K562 (cell line): ENCODE measurements at regions not wholly inside any gene's neighbourhood (a gene's known extent, or its start where the extent isn't known, plus 50 kb on each side); places are given as distances from the start of the nearest gene placed in this dataset.

ENCODE experiments used
- ATAC-seq: fragments of 200-7000 bp; cut with Tn5 transposase; 3 replicates; pipeline ENCODE4 v1.9.1; 2020; ENCODE audit warnings: moderate library complexity
- BruUV-seq: library from RNA; stranded (reverse); fragments of 400-500 nt; replicated peaks from 2 replicates; lab custom pipeline; 2021; lab: Mats Ljungman, UMichigan
- CTCF ChIA-PET: fragments of 300-600 bp; formaldehyde crosslinking; extraction: SDS; loops from one replicate; lab custom pipeline; 2021; ENCODE audit warnings: low intra/inter-chr PET ratio; lab: Yijun Ruan, JAX
- POLR2A ChIA-PET: fragments of 300-600, 350-650 bp; sonication (Branson Sonifier 250); formaldehyde crosslinking; extraction: SDS; loops from one replicate; lab custom pipeline; 2021; ENCODE audit warnings: antibody characterized with exemption, inconsistent platforms; lab: Yijun Ruan, JAX
- DNase-seq, 4 experiments: peaks; one replicate each; pipeline versions ENCODE4 v3.0.0 to v3.0.0-alpha.2; 2011 to 2018; ENCODE audit warnings: low spot score in 3 of 4, mixed read lengths in 3 of 4; ENCODE audit errors: extremely low read depth in 1 of 4
- FAIRE-seq: peaks from 2 replicates; lab custom pipeline; 2011; peaks lifted over from hg19 to GRCh38; lab: Jason Lieb, UNC
- H2AFZ ChIP-seq: 2 replicates; pipeline ENCODE4 v1.6.0; 2011; ENCODE audit warnings: low read depth, low read length, control low read depth, inconsistent platforms
- H3K27ac ChIP-seq: fragments of 200-600 bp; 3 replicates; pipeline ENCODE4 v1.8.0; 2011; ENCODE audit warnings: low read depth, mild to moderate bottlenecking, control low read depth, inconsistent platforms, low read length, moderate library complexity, mixed read lengths; ENCODE audit errors: extremely low read depth
- H3K27me3 ChIP-seq, 2 experiments: fragments of 300-600 bp in 1 of 2; 2 replicates in 1 of 2; 3 replicates in 1 of 2; pipeline versions ENCODE4 v1.6.0 to v1.8.0; 2011; ENCODE audit warnings: inconsistent platforms in 2 of 2, low read length in 2 of 2, mild to moderate bottlenecking in 1 of 2, mixed read lengths in 1 of 2, moderate library complexity in 1 of 2; ENCODE audit not compliant: control insufficient read depth in 2 of 2, insufficient read depth in 2 of 2
- H3K36me3 ChIP-seq: fragments of 300-600 bp; 3 replicates; pipeline ENCODE4 v1.8.0; 2011; ENCODE audit warnings: mild to moderate bottlenecking, low read length, inconsistent platforms; ENCODE audit not compliant: control insufficient read depth, insufficient read depth
- H3K4me1 ChIP-seq, 2 experiments: fragments of 200-600 bp in 1 of 2; replicated peaks in 1 of 2; 2 replicates in 1 of 2; 3 replicates in 1 of 2; pipeline versions ENCODE4 v1.5.1 to v1.8.0; 2011; ENCODE audit warnings: inconsistent platforms in 2 of 2, low read length in 2 of 2, mild to moderate bottlenecking in 1 of 2, mixed read lengths in 1 of 2, moderate library complexity in 1 of 2; ENCODE audit not compliant: control insufficient read depth in 2 of 2, insufficient read depth in 2 of 2
- H3K4me2 ChIP-seq: 2 replicates; pipeline ENCODE4 v1.6.1; 2011; ENCODE audit warnings: low read length, control low read depth, inconsistent platforms, mixed read lengths; ENCODE audit not compliant: insufficient read depth
- H3K4me3 ChIP-seq: fragments of 200-600 bp; sonication (generic), shearing (Covaris generic); 2 replicates; pipeline ENCODE4 v1.5.1; 2016; ENCODE audit warnings: control low read depth, inconsistent platforms
- H3K79me2 ChIP-seq: fragments of 200-600 bp; 3 replicates; pipeline ENCODE4 v1.8.0; 2011; ENCODE audit warnings: low read length, inconsistent platforms; ENCODE audit not compliant: control insufficient read depth, insufficient read depth
- H3K9ac ChIP-seq, 2 experiments: 2 replicates each; pipeline versions ENCODE4 v1.6.0 to v1.6.1; 2011; ENCODE audit warnings: low read depth in 2 of 2, low read length in 2 of 2, control low read depth in 1 of 2, inconsistent platforms in 1 of 2, mild to moderate bottlenecking in 1 of 2, mixed read lengths in 1 of 2; ENCODE audit not compliant: insufficient read depth in 1 of 2
- H3K9me1 ChIP-seq: one replicate; pipeline ENCODE4 v1.6.0; 2011; ENCODE audit warnings: inconsistent platforms, mild to moderate bottlenecking, low read length, moderate library complexity; ENCODE audit not compliant: control insufficient read depth, insufficient read depth
- H3K9me3 ChIP-seq: replicated peaks from 2 replicates; pipeline ENCODE4 v1.5.1; 2011; ENCODE audit warnings: low read depth, low read length, inconsistent platforms; ENCODE audit not compliant: control insufficient read depth, insufficient read depth
- H4K20me1 ChIP-seq: replicated peaks from 2 replicates; pipeline ENCODE4 v1.6.1; 2011; ENCODE audit warnings: low read length, inconsistent platforms, mixed read lengths; ENCODE audit not compliant: control insufficient read depth, insufficient read depth
- GTF3C2 ChIP-seq: IDR thresholded peaks from 3 replicates; pipeline ENCODE4 v1.6.1; 2011; ENCODE audit warnings: borderline replicate concordance, mild to moderate bottlenecking, moderate library complexity; ENCODE audit not compliant: insufficient read length; ENCODE audit errors: extremely low read depth
- HBP1 ChIP-seq: fragments of 450-650 bp; formaldehyde crosslinking; IDR thresholded peaks from 2 replicates; pipeline ENCODE4 v1.4.0; 2022; ENCODE audit warnings: missing genetic modification characterization
- HDGF ChIP-seq: fragments of 450-650 bp; IDR thresholded peaks from 2 replicates; pipeline ENCODE4 v1.6.1; 2016
- RERE ChIP-seq: sonication (generic); formaldehyde crosslinking; IDR thresholded peaks from 2 replicates; pipeline ENCODE4 v1.8.0; 2023; ENCODE audit warnings: missing genetic modification reagents, mild to moderate bottlenecking, borderline replicate concordance
- THAP7 ChIP-seq: fragments of 250-450 bp; sonication (Bioruptor Pico); IDR thresholded peaks from 2 replicates; pipeline ENCODE4 v1.5.0; 2021
- WHSC1 ChIP-seq: IDR thresholded peaks from one replicate; pipeline ENCODE4 v1.6.1; 2012; ENCODE audit warnings: low read length, control low read depth, inconsistent platforms
- ZBTB1 ChIP-seq: sonication (generic); formaldehyde crosslinking; IDR thresholded peaks from 2 replicates; pipeline ENCODE4 v1.8.1; 2023; ENCODE audit warnings: missing genetic modification reagents, low read depth, mild to moderate bottlenecking, borderline replicate concordance
- ZKSCAN8 ChIP-seq: fragments of 200-800 bp; sonication (Bioruptor generic); IDR thresholded peaks from 2 replicates; pipeline ENCODE4 v1.6.1; 2016; ENCODE audit warnings: missing genetic modification characterization, missing compliant biosample characterization
- ZNF232 ChIP-seq: sonication (generic); formaldehyde crosslinking; IDR thresholded peaks from 2 replicates; pipeline ENCODE4 v1.8.0; 2022; ENCODE audit warnings: mild to moderate bottlenecking, missing genetic modification reagents
- ZNF75A ChIP-seq: fragments of 450-650 bp; formaldehyde crosslinking; IDR thresholded peaks from 2 replicates; pipeline ENCODE4 v1.4.0; 2020; ENCODE audit warnings: mild to moderate bottlenecking
- WGBS: fragments of 100-300 bp; shearing (Covaris generic); methylation state at CpG from one replicate; pipeline ENCODE4 v1.1.6; 2016; ENCODE audit warnings: low coverage, mixed read lengths; ENCODE audit not compliant: insufficient coverage; ENCODE audit errors: missing lambda C conversion rate; 5-methylcytosine and 5-hydroxymethylcytosine counted together
- in situ Hi-C: fragments of 300-500 bp; cut with MboI; formaldehyde crosslinking; loops from 4 replicates; pipeline ENCODE4 v1.15.0; 2018; ENCODE audit warnings: inconsistent platforms, mixed read lengths
- intact Hi-C: fragments of 100-400 bp; cut with micrococcal nuclease; formaldehyde crosslinking; loops from 2 replicates; pipeline ENCODE4 v1.14.2; 2022

- no TSS peak for BruUV-seq
- DNase-seq (no peak), ATAC-seq (no peak)
- Histone ChIP-seq H3K4me3 (no peak overlapping the region), H3K27me3 (no peaks in the 10 kb centered on the region), H2AFZ (no peak overlapping the region), H3K79me2 (no peaks in the 10 kb centered on the region), H3K4me1 (no peaks in the 10 kb centered on the region), H3K9me3 (no peaks in the 10 kb centered on the region), H3K27ac (no peak overlapping the region)
- POLR2A ChIA-PET: no interaction called here
- intact Hi-C loops: no loop called here
- TF ChIP-seq ZKSCAN8 (CRISPR knock-in tag) (no peak), RERE (CRISPR knock-in tag) (no peak), WHSC1 (no peak), THAP7 (CRISPR knock-in tag) (no peak), GTF3C2 (no peak), HBP1 (CRISPR knock-in tag) (no peak), ZNF232 (no peak), ZNF75A (CRISPR knock-in tag) (no peak), ZBTB1 (CRISPR knock-in tag) (no peak), HDGF (no peak)
- TF ChIP-seq, all 486 proteins: peak for 0
- H3K9ac ChIP-seq: no peak overlapping the region
- WGBS: 0% methylated on average over 2 of the region's 2 CpGs
- no peaks in the 10 kb centered on the region for H3K36me3 ChIP-seq
- in situ Hi-C loops: no loop called here
- no peaks in the 10 kb centered on the region for H3K9me1 ChIP-seq
- no peak for FAIRE-seq
- no peaks in the 10 kb centered on the region for H4K20me1 ChIP-seq
- H3K4me2 ChIP-seq: no peak overlapping the region
- CTCF ChIA-PET: no interaction called here
Observed at GRCh38 chr6:97865612-97866011, 582.6 kb upstream of the MMS22L start.
